Lung (tissue), 11 donors: ENCODE measurements at regions not wholly inside any gene's neighbourhood (a gene's known extent, or its start where the extent isn't known, plus 50 kb on each side); places are given as distances from the start of the nearest gene placed in this dataset.
"Not testable (repeated sequence)": the region's sequence is repeated elsewhere in the genome, so short reads cannot be mapped to it uniquely, and the experiment has no call there.

Experiments used
- ATAC-seq: fragments of 200-7000 bp; cut with Tn5 transposase; one replicate; pipeline ENCODE4 v1.9.1; 2020; ENCODE audit warnings: moderate number of reproducible peaks; ENCODE audit not compliant: insufficient read depth, low FRiP score
- DNase-seq, 3 donors: peaks; one replicate each; pipeline ENCODE4 v3.0.0-alpha.2; 2013 to 2017
- H3K27ac ChIP-seq, 2 donors: one replicate each; pipeline ENCODE4 v1.5.1; 2013; ENCODE audit warnings: mild to moderate bottlenecking in 2 of 2, moderate library complexity in 2 of 2, control low read depth in 1 of 2, inconsistent platforms in 1 of 2, low read depth in 1 of 2, low read length in 1 of 2
- H3K27me3 ChIP-seq, 3 donors: one replicate each; pipeline ENCODE4 v1.5.1; 2013; ENCODE audit warnings: low read length in 2 of 3; ENCODE audit not compliant: control insufficient read depth in 3 of 3, insufficient read depth in 3 of 3
- H3K36me3 ChIP-seq, 4 donors: one replicate each; pipeline ENCODE4 v1.5.1; 2013; ENCODE audit warnings: low read length in 4 of 4, mild to moderate bottlenecking in 1 of 4, moderate library complexity in 1 of 4; ENCODE audit not compliant: control insufficient read depth in 4 of 4, insufficient read depth in 4 of 4
- H3K4me1 ChIP-seq, 5 donors: one replicate each; pipeline ENCODE4 v1.5.1; 2013; ENCODE audit warnings: low read length in 5 of 5, mild to moderate bottlenecking in 2 of 5, moderate library complexity in 1 of 5; ENCODE audit not compliant: control insufficient read depth in 5 of 5, insufficient read depth in 5 of 5
- H3K4me3 ChIP-seq: one replicate; pipeline ENCODE4 v1.5.1; 2013; ENCODE audit warnings: mild to moderate bottlenecking, control low read depth, moderate library complexity
- H3K9ac ChIP-seq, 2 donors: one replicate each; pipeline ENCODE4 v1.5.1; 2013; ENCODE audit warnings: low read length in 2 of 2, control low read depth in 1 of 2; ENCODE audit not compliant: insufficient read depth in 1 of 2
- H3K9me3 ChIP-seq, 4 donors: one replicate each; pipeline ENCODE4 v1.5.1; 2013; ENCODE audit warnings: low read length in 3 of 4, mild to moderate bottlenecking in 1 of 4, moderate library complexity in 1 of 4; ENCODE audit not compliant: control insufficient read depth in 4 of 4, insufficient read depth in 3 of 4
- WGBS, 2 donors: extraction: QIAGEN DNeasy Blood & Tissue Kit; methylation state at CpG; one replicate each; pipeline ENCODE4 v1.1.7; 2013; 5-methylcytosine and 5-hydroxymethylcytosine counted together
- TF ChIP-seq, protein P1 (sequence below): IDR thresholded peaks from 2 replicates; pipeline ENCODE4 v1.5.1; 2012; ENCODE audit warnings: mild to moderate bottlenecking; ENCODE audit errors: control extremely low read depth, extremely low read depth
- donor health status: control.
- donor health status: control.
- donor health status: Bipolar disorder and iron deficiency.
- donor health status: healthy.
- donor health status: DM: yes; HTN: yes; CAD: no.

DNA sequence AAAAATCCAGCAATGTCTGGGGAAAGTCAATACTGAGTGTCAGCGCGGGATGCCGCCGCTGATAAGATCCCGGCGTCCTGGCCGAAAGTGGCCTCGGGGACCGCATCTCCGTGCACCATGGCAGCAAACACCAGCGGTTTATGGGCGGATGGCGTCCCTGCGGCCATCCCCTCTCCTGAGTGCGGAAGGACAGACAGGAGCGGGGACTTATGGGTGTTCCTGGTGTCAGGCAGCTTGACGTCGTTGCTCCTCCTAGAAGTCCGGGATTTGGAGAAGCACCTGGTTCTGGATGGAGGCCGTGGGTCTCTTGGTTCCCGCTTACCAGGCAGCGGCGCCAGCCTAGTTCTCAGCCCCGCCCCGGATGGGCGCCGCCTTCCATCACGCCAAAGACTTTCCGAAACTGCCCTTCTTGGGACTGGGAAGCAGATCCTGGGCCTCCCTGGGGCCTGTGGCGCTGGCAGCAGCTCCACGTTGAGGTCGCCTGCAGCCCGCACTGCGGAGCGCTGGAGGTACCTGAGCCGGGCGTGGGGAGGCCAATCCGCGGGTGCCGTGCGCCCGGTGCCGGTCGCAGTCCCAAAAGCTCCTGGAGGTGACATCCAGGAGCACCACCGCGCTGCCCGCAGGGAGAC is 119.1 kb downstream of the CCDC74A start:
- TF ChIP-seq, protein P1, sequence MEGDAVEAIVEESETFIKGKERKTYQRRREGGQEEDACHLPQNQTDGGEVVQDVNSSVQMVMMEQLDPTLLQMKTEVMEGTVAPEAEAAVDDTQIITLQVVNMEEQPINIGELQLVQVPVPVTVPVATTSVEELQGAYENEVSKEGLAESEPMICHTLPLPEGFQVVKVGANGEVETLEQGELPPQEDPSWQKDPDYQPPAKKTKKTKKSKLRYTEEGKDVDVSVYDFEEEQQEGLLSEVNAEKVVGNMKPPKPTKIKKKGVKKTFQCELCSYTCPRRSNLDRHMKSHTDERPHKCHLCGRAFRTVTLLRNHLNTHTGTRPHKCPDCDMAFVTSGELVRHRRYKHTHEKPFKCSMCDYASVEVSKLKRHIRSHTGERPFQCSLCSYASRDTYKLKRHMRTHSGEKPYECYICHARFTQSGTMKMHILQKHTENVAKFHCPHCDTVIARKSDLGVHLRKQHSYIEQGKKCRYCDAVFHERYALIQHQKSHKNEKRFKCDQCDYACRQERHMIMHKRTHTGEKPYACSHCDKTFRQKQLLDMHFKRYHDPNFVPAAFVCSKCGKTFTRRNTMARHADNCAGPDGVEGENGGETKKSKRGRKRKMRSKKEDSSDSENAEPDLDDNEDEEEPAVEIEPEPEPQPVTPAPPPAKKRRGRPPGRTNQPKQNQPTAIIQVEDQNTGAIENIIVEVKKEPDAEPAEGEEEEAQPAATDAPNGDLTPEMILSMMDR = no peak
- no peak for ATAC-seq
- no peak for DNase-seq
- Histone ChIP-seq H3K9me3 (peaks cover 0 to 9% (median 0%) of the 10 kb centered on the region in 4 donors), H3K4me1 (peaks cover 0 to 3% (median 0%) of the 10 kb centered on the region in 5 donors), H3K9ac (no peak overlapping the region), H3K27ac (no peak overlapping the region), H3K4me3 (no peak overlapping the region), H3K27me3 (peaks cover 0 to 10% (median 9%) of the 10 kb centered on the region in 3 donors), H3K36me3 (no peaks in the 10 kb centered on the region)
- WGBS, 2 donors = 25 to 55% methylated on average over 46 to 47 of the region's 47 CpGs

DNA sequence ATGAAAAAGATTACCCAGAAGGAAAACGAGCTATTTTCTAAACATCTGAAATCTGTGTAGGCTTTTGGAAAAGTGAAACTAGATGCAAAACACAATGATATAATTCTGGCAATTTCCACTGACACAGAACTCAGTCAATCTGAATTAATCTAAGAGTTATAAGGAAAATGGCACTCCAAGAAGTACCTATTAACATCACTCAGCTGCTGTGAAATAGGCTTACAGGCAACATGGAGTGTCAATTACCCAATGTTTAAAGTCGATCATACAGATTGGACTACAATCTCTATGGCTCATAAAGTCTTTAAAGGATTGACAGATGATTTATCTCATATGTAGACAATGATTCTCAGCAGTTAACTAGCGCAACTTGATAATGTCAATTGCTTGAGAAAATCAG is 120.9 kb downstream of the CCDC74A start:
- not testable (repeated sequence) for DNase-seq, H3K36me3 ChIP-seq, H3K9me3 ChIP-seq, H3K4me3 ChIP-seq, H3K4me1 ChIP-seq, H3K27ac ChIP-seq, ATAC-seq, H3K9ac ChIP-seq
- WGBS, 2 donors = 74 to 76% methylated on average over 3 of the region's 3 CpGs
- H3K27me3 ChIP-seq = peaks cover 0 to 10% (median 9%) of the 10 kb centered on the region in 3 donors

DNA sequence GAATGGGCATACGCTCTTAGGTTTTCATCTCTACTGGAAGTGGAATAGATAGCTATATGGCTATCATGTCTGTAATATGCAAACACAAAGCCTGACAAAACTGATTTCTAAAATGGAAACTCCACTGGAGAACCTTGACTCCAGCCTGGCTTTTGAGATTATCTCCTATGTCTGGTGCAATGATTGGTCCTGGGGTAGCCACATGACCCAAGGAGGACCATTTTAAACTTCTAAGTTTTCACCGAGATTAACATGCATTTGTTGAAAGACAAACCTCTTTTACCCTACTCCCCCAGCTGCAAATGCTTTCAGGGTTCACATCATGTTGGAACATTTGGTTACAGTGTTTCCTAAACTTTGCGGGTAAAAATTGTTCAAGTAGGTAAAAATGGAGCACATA is 124.6 kb downstream of the CCDC74A start:
- DNase-seq, ATAC-seq, H3K27me3 ChIP-seq, H3K9ac ChIP-seq, H3K4me3 ChIP-seq, H3K9me3 ChIP-seq, H3K36me3 ChIP-seq, H3K4me1 ChIP-seq, H3K27ac ChIP-seq: not testable (repeated sequence)
- WGBS, 2 donors = 73 to 86% methylated on average over 3 of the region's 3 CpGs

DNA sequence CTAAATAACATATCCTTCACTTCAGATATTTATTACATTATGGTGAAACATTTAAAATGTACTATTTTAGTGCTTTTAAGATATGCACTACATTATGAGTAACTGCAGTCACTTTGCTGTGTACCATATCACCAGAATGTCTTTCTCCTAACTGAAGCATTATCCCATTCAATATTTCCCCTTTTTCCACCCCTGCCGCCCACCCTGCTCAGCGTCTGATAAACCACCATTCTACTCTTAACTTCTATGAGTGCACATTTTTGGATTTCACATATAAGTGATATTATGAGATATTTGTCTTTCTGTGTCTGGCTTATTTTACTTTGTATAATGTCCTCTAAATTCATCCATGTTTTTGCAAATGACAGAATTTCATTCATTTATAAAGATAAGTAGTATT is 126.4 kb downstream of the CCDC74A start:
- not testable (repeated sequence) for H3K36me3 ChIP-seq, H3K27me3 ChIP-seq, H3K27ac ChIP-seq, H3K4me1 ChIP-seq, DNase-seq, H3K9me3 ChIP-seq, H3K4me3 ChIP-seq, ATAC-seq, H3K9ac ChIP-seq
- WGBS, 2 donors = 79 to 82% methylated on average over 2 of the region's 2 CpGs

DNA sequence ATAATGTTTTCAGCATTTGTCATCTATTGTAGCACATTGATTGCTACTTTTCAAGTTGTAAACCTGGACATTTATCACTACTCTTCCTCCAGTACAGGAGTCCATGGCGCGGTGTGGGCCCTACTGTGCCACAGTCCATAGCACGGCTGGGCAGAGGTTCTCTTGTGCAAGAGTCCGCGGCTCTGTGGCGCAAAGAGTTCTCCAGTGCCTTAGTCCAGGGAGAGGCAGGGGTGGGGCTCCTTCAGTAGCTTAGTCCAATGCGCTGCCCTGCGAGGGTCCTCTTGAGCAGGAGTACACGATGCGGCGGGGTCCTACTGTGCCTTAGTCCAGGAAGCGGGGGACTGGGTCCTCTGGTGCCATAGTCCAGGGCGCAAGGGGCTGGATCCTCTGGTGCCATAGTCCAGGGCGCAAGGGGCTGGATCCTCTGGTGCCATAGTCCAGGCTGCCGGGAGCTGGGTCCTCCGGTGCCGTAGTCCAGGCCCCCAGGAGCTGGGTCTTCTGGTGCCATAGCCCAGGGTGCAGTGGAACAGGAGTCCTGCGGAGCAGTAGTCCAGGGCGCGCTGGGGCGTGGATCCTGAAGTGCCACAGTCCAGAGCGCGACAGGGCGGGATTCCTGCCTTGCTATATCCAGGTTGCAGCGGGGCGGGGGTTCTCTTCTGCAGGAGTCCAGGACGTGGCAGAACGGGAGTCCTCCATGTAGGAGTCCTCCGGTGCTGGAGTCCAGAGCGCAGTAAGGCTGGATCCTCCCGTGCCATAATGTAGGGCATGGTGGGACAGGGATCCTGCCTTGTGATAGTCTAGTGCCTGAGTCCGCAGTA is 129.3 kb downstream of the CCDC74A start:
- H3K27me3 ChIP-seq = no peaks in the 10 kb centered on the region
- no peak overlapping the region for H3K27ac ChIP-seq
- DNase-seq = no peak
- H3K4me1 ChIP-seq = no peaks in the 10 kb centered on the region
- TF ChIP-seq, protein P1 = no peak
- WGBS, 2 donors = 93% methylated on average over 31 to 32 of the region's 32 CpGs
- H3K4me3 ChIP-seq = no peak overlapping the region
- no peak for ATAC-seq
- no peaks in the 10 kb centered on the region for H3K36me3 ChIP-seq
- no peak overlapping the region for H3K9ac ChIP-seq
- no peaks in the 10 kb centered on the region for H3K9me3 ChIP-seq
